Stimulated activated effector memory CD8-positive, alpha-beta T cell treated with anti-CD3 and anti-CD28 coated beads, Interleukin-12 subunit alpha, Interleukin-12 subunit beta, amount 100 ng/mL, for 72 hours (primary cell): ENCODE measurements at regions not wholly inside any gene's neighbourhood (a gene's known extent, or its start where the extent isn't known, plus 50 kb on each side); places are given as distances from the start of the nearest gene placed in this dataset.

ENCODE experiments used
- ATAC-seq: fragments of 150-1000 bp; cut with Tn5 transposase; 2 replicates; pipeline ENCODE4 v1.10.0; 2021
- DNase-seq, 2 donors: peaks; one replicate each; pipeline ENCODE4 v3.0.0; 2021 to 2022; ENCODE audit warnings: low spot score in 2 of 2
- H3K27ac Mint-ChIP-seq: one replicate; pipeline ENCODE4 v1.8.0; 2022; ENCODE audit warnings: mild to moderate bottlenecking, mixed read lengths
- H3K36me3 Mint-ChIP-seq: one replicate; pipeline ENCODE4 v1.8.0; 2022; ENCODE audit warnings: mild to moderate bottlenecking, mixed read lengths
- H3K4me1 Mint-ChIP-seq: one replicate; pipeline ENCODE4 v1.8.0; 2022; ENCODE audit warnings: mixed read lengths
- H3K4me3 Mint-ChIP-seq: one replicate; pipeline ENCODE4 v1.8.0; 2022; ENCODE audit warnings: mild to moderate bottlenecking, mixed read lengths
- H3K9me3 Mint-ChIP-seq: one replicate; pipeline ENCODE4 v1.8.0; 2022; ENCODE audit warnings: mixed read lengths

DNA sequence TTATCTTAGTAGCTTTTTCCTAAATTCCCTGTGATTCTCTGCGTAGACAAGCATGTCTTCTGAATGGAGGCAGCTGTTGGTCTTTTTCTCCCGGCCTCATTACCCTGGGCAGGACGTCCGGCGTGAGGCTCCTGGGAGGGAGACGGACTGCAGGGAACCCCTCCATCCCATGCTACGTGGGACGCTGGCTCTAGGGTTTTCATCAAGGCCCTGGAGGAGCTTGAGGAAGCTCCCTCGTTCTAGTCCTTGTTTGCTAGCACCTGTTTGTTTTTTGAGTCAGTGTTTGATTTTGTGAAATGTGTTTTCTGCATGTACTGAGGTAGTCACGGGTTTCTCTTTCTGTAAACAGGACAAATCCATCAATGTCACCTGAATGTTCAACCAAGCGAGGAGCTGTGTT is 99.3 kb upstream of the TMEM18 start:
- no peak for ATAC-seq
- Mint-ChIP-seq H3K9me3 (no peaks in the 10 kb centered on the region), H3K4me3 (no peak overlapping the region), H3K36me3 (no peaks in the 10 kb centered on the region), H3K4me1 (no peaks in the 10 kb centered on the region), H3K27ac (no peak overlapping the region)
- peak in 1 of 2 donors; percentile 29 for DNase-seq

DNA sequence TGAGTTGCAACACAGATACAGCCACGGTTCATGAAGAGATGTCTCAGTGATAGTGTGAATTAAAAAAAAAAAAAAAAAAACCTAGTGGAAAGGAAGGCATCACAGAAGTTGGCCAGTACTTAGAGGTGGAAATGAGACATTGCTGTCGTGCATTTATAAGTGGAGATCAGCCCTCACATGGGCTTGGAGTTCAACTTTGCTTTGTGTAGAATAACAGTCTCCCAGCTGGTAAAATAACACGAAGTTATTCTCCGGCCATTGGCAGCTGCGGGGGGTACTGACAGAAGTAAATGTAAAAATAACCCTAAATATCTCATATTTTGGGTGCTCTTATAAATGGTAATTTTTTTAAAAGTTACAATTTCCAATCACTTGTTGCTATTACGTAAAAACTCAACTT is 98.8 kb upstream of the TMEM18 start:
- Mint-ChIP-seq H3K27ac (no peak overlapping the region), H3K36me3 (no peaks in the 10 kb centered on the region), H3K9me3 (no peaks in the 10 kb centered on the region)

GRCh38 chr2:774436-774835 is 97.2 kb upstream of the TMEM18 start:
- no peak overlapping the region for H3K4me3 Mint-ChIP-seq
- no peak for DNase-seq
- peaks cover 13% of the 10 kb centered on the region for H3K4me1 Mint-ChIP-seq
- H3K27ac Mint-ChIP-seq = no peak overlapping the region
- no peaks in the 10 kb centered on the region for H3K36me3 Mint-ChIP-seq
- H3K9me3 Mint-ChIP-seq = no peaks in the 10 kb centered on the region
- ATAC-seq = no peak

More for the DNA sequence above, 98.8 kb upstream of the TMEM18 start:
- H3K4me1 Mint-ChIP-seq = no peaks in the 10 kb centered on the region
- ATAC-seq = no peak
- DNase-seq = no peak
- H3K4me3 Mint-ChIP-seq = no peak overlapping the region

DNA sequence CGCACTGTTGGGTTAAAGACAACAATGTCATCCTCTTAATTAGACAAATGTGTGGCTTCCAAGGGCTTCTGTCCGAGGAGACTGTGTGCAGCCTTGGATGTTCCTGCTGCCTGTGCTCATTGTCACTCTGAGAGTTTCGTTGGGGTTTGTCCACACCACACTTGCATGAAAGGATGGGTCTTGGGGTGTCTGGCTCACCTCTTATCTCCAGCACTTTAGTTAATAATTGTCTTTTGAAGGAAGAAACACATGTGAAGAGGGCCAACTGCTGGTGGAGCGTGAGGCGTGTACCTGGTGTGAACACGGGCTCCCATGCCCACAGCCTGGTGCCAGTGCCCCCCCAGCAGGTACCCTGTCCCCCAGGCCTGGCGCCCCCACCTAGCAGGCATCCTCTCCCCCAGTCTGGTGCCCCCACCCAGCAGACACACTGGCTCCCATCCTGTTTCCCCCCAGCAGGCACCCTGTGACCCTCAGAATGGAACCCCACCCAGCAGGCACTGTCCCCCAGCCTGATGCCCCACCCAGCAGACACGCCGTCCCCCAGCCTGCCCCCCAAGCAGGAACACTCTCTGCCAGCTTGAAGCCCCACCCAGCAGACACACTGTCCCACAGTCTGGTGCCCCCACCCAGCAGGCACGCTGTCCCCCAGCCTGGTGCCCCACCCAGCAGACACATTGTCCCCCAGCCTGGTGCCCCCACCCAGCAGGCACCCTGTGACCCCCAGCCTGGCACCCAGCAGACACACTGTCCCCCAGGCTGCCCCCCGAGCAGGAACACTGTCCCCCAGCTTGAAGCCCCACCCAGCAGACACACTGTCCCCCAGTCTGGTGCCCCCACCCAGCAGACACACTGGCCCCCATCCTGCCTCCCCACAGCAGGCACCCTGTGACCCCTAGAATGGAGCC is 96.3 kb upstream of the TMEM18 start:
- no peak overlapping the region for H3K4me3 Mint-ChIP-seq
- ATAC-seq (no peak), DNase-seq (no peak)
- no peaks in the 10 kb centered on the region for H3K36me3 Mint-ChIP-seq
- peaks cover 14% of the 10 kb centered on the region for H3K4me1 Mint-ChIP-seq
- no peak overlapping the region for H3K27ac Mint-ChIP-seq
- peaks cover under 1% of the 10 kb centered on the region for H3K9me3 Mint-ChIP-seq

DNA sequence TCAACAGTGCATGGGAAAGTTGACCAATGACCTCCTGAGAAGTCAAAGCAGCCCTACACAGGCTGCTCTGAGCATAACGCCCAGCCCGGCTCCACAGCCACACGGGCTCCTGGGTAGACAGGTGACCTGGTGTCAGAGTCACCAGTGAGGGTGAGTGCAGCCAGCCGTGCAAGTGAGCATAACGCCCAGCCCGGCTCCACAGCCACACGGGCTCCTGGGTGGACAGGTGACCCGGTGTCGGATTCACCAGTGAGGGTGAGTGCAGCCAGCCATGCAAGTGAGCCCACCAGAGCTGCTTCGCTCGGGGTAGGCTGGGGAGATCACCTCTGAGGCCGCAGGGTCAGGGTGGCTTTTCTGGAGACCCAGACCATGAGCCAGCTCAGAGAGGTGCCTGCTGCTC is 94.3 kb upstream of the TMEM18 start:
- no peak for DNase-seq
- Mint-ChIP-seq H3K4me3 (no peak overlapping the region), H3K4me1 (peaks cover 26% of the 10 kb centered on the region), H3K36me3 (no peaks in the 10 kb centered on the region), H3K27ac (no peak overlapping the region), H3K9me3 (peaks cover 2% of the 10 kb centered on the region)
- ATAC-seq = no peak

- ATAC-seq (no peak), DNase-seq (no peak)
- H3K36me3 Mint-ChIP-seq = no peaks in the 10 kb centered on the region
- peaks cover 2% of the 10 kb centered on the region for H3K9me3 Mint-ChIP-seq
- H3K27ac Mint-ChIP-seq = no peak overlapping the region
- no peak overlapping the region for H3K4me3 Mint-ChIP-seq
- H3K4me1 Mint-ChIP-seq = peaks cover 34% of the 10 kb centered on the region
Observed at GRCh38 chr2:770776-771175, 93.6 kb upstream of the TMEM18 start.

- H3K36me3 Mint-ChIP-seq = no peaks in the 10 kb centered on the region
- DNase-seq = no peak
- peak; percentile 57 for ATAC-seq
- H3K4me1 Mint-ChIP-seq = peaks cover 35% of the 10 kb centered on the region
- H3K4me3 Mint-ChIP-seq = no peak overlapping the region
- no peak overlapping the region for H3K27ac Mint-ChIP-seq
- H3K9me3 Mint-ChIP-seq = peaks cover 2% of the 10 kb centered on the region
Observed at GRCh38 chr2:769771-770170, 92.6 kb upstream of the TMEM18 start.

DNA sequence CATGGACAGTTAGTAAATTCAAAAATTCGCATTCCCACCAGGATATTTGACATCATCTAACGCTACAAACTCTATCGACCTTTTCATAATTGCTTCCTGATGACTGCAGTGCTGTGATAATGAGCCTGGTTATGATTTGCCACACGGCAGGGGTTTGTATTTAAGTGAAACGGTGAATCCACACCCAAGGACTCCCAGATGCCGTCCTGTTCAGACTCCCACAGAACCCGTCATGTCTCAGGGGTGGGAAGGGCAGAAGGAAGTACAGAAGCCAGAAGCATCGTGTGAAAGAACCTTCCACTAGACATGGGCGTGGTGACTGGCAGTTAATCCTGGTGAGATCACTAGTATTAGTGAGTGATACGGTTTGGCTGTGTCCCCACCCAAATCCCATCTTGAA is 91.2 kb upstream of the TMEM18 start:
- ATAC-seq = no peak
- H3K36me3 Mint-ChIP-seq = no peaks in the 10 kb centered on the region

GRCh38 chr2:767944-768343 is 90.7 kb upstream of the TMEM18 start:
- Mint-ChIP-seq H3K27ac (no peak overlapping the region), H3K9me3 (peaks cover 2% of the 10 kb centered on the region), H3K4me1 (peaks cover 35% of the 10 kb centered on the region), H3K36me3 (no peaks in the 10 kb centered on the region), H3K4me3 (no peak overlapping the region)
- DNase-seq (no peak), ATAC-seq (no peak)

More for the DNA sequence above, 91.2 kb upstream of the TMEM18 start:
- Mint-ChIP-seq H3K27ac (no peak overlapping the region), H3K9me3 (peaks cover 2% of the 10 kb centered on the region), H3K4me3 (no peak overlapping the region), H3K4me1 (peaks cover 35% of the 10 kb centered on the region)
- no peak for DNase-seq

DNA sequence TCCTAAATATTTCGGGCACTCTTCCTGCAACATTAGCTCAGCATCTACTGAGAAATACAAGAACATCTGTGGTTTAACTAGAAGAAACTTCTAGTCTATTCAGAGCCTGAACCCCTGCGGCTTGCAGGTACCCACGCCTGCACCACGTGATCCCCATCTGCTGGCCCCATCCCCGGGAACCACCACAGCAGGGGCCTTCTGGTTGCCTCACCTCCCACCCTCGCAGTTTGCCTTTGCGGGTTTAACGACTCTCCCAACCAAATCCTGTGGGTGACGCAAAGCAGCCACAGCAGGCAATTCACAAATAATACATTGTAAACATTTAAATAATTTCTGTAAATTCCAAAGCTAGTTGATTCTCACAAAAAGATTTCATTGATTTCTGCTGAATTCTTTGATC is 90.2 kb upstream of the TMEM18 start:
- H3K27ac Mint-ChIP-seq = no peak overlapping the region

GRCh38 chr2:766255-766654 is 89.0 kb upstream of the TMEM18 start:
- DNase-seq = no peak
- no peak for ATAC-seq
- Mint-ChIP-seq H3K36me3 (no peaks in the 10 kb centered on the region), H3K4me3 (peak overlapping the region; percentile 7), H3K4me1 (peaks cover 35% of the 10 kb centered on the region), H3K27ac (peak overlapping the region; percentile 67), H3K9me3 (peaks cover 2% of the 10 kb centered on the region)

More for the DNA sequence above, 90.2 kb upstream of the TMEM18 start:
- Mint-ChIP-seq H3K4me3 (no peak overlapping the region), H3K36me3 (no peaks in the 10 kb centered on the region), H3K4me1 (peaks cover 35% of the 10 kb centered on the region), H3K9me3 (peaks cover 2% of the 10 kb centered on the region)
- DNase-seq (no peak), ATAC-seq (peak; percentile 68)

- DNase-seq (no peak), ATAC-seq (no peak)
- Mint-ChIP-seq H3K36me3 (no peaks in the 10 kb centered on the region), H3K27ac (no peak overlapping the region), H3K4me1 (peaks cover 31% of the 10 kb centered on the region), H3K4me3 (no peak overlapping the region), H3K9me3 (peaks cover 2% of the 10 kb centered on the region)
Observed at GRCh38 chr2:765369-765768, 88.2 kb upstream of the TMEM18 start.

DNA sequence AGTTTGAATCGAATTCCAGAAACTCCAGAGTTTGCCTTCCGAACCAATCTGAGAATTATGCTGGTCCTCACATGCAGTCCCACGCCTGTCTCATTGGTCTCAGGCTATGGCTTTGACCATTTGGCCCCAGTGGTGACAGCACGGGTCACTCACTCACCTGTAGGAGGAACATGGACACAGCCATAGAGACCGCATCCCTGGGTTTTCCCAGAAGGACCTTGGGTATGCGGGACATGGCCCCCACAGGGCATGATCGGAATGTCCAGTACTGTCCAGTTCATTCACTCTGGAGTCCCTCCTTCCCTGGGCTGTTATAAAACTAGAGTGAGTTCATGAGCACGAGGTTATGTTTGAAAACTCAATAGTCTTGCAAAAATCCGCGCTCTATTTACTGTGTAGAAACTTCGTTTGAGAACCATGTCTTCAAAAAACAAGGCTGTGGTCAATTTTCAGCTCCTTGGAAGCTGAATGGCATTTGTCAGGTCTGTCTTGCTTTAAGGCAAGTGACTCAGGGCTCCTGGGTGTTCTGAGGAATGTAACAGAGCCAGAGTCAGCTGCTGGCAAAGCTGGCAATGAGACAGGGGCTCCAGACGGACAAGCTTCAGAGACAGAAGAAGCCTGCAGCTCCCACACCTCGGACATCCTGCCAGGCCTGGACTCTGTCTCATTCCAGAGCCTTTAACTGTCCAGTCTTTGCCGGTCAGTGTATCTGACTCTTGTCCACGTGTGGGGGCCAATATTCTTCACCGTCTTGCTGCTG is 86.7 kb upstream of the TMEM18 start:
- ATAC-seq (no peak), DNase-seq (no peak)
- no peak overlapping the region for H3K27ac Mint-ChIP-seq
- peaks cover 21% of the 10 kb centered on the region for H3K4me1 Mint-ChIP-seq
- H3K36me3 Mint-ChIP-seq = no peaks in the 10 kb centered on the region
- H3K9me3 Mint-ChIP-seq = peaks cover 2% of the 10 kb centered on the region
- H3K4me3 Mint-ChIP-seq = no peak overlapping the region

GRCh38 chr2:762646-763045 is 85.4 kb upstream of the TMEM18 start:
- no peak overlapping the region for H3K27ac Mint-ChIP-seq
- no peaks in the 10 kb centered on the region for H3K9me3 Mint-ChIP-seq
- no peak overlapping the region for H3K4me3 Mint-ChIP-seq
- DNase-seq (no peak), ATAC-seq (no peak)
- no peaks in the 10 kb centered on the region for H3K36me3 Mint-ChIP-seq
- peaks cover 20% of the 10 kb centered on the region for H3K4me1 Mint-ChIP-seq

GRCh38 chr2:761384-761783 is 84.2 kb upstream of the TMEM18 start:
- Mint-ChIP-seq H3K27ac (no peak overlapping the region), H3K9me3 (peaks cover 3% of the 10 kb centered on the region), H3K4me1 (peaks cover 7% of the 10 kb centered on the region), H3K4me3 (no peak overlapping the region), H3K36me3 (no peaks in the 10 kb centered on the region)
- ATAC-seq (no peak), DNase-seq (no peak)

DNA sequence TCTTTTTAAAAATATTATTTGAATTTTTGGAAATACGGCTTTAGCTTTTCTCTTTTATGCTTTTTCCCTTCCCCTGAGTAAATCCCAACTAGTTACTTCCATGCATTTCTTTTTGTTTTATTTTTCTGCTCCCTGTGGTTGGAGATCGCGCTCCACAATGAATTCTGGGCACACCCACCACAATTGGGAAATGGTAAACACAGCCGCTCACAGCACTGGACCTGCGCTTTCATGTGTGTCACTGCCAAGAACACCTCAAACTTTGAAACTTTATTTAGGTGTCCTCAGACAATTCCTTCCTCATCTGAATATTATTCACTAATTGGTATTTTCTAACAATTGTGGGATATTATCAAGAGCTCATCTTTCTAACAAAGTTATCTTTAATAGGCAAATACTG is 82.8 kb upstream of the TMEM18 start:
- H3K4me3 Mint-ChIP-seq = no peak overlapping the region
- no peaks in the 10 kb centered on the region for H3K4me1 Mint-ChIP-seq
- H3K9me3 Mint-ChIP-seq = peaks cover 3% of the 10 kb centered on the region
- no peak for ATAC-seq
- no peaks in the 10 kb centered on the region for H3K36me3 Mint-ChIP-seq
- DNase-seq = no peak
- H3K27ac Mint-ChIP-seq = no peak overlapping the region
